H1 (cell line): ENCODE measurements at regions not wholly inside any gene's neighbourhood (a gene's known extent, or its start where the extent isn't known, plus 50 kb on each side); places are given as distances from the start of the nearest gene placed in this dataset.

ENCODE experiments used
- CBX5 ChIP-seq: fragments of 300-800, 300-1000 bp; sonication (generic); IDR thresholded peaks from 2 replicates; pipeline ENCODE4 v1.7.1; 2016; ENCODE audit warnings: antibody characterized with exemption, low read length, low read depth
- CHD2 ChIP-seq: IDR thresholded peaks from 2 replicates; pipeline ENCODE4 v1.6.1; 2012; ENCODE audit warnings: low read length, improper control_type of control experiment
- KDM4A ChIP-seq: IDR thresholded peaks from one replicate; pipeline ENCODE4 v1.7.1; 2012; ENCODE audit warnings: low read depth, mild to moderate bottlenecking, moderate library complexity, low read length, inconsistent platforms; ENCODE audit not compliant: severe bottlenecking
- SAP30 ChIP-seq: fragments of 300-600 bp; sonication (generic); IDR thresholded peaks from 2 replicates; pipeline ENCODE4 v1.7.1; 2012; ENCODE audit warnings: low read length, moderate library complexity, mild to moderate bottlenecking, inconsistent platforms; ENCODE audit not compliant: insufficient read depth, insufficient replicate concordance
- SUZ12 ChIP-seq: fragments of 200-600 bp; sonication (generic); IDR thresholded peaks from 2 replicates; pipeline ENCODE4 v1.6.1; 2012; ENCODE audit warnings: mild to moderate bottlenecking, inconsistent platforms, low read length, moderate library complexity, mixed read lengths

DNA sequence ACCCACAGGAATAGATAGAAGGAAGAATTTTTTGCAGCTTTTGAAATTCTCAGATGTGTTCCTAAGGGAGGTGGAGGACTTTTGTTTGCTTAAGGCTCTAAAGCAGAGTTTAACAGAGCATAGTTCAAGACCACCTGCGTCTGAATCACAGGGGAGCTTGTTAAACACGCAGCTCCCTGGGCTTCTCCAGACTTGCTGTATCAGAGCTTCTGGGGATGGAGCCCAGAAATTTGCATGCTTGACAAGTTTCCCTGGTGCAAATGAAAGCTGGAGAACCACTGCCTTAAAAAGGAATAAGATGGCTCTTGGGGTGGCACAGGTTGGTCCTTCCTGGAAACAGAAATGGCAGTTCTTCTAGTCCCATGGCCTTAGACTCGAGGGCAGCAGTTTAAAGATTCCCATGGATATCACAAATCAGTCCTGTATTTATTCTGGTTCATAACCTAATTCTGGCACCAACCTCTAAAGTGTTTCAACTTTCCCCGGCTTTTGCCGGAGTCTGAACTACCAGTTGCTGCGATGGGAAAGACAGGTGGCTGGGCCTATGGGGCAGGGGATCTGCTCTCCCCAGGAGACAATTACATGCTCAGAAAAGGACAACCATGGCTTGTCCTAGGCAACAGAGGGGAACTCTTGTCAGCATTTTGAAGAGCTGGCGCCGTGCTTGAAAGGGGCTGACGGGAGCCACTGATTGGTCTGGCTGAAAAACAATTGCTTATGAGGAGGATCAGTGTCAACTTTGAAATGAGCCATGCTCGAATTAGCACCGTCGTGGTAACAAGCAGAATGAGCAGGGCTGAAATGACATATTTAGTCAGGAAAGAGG, 599.6 kb downstream of the CCDC171 start (continued):
- TF ChIP-seq SUZ12, result no peak
- TF ChIP-seq CHD2, result no peak
- no peak for TF ChIP-seq CBX5
- TF ChIP-seq SAP30, result no peak
- no peak for TF ChIP-seq KDM4A
